Loucy (cell line): ENCODE measurements at regions not wholly inside any gene's neighbourhood (a gene's known extent, or its start where the extent isn't known, plus 50 kb on each side); places are given as distances from the start of the nearest gene placed in this dataset.

Experiments
- H2AFZ ChIP-seq: fragments of 200-600 bp; sonication (generic); 2 replicates; pipeline ENCODE4 v1.6.0; 2016; ENCODE audit warnings: antibody characterized with exemption, mild to moderate bottlenecking, low read length, moderate library complexity
- H3F3A ChIP-seq: fragments of 200-600 bp; 2 replicates; pipeline ENCODE4 v1.6.0; 2016; ENCODE audit warnings: antibody characterized with exemption, low read depth, mild to moderate bottlenecking
- H3K27me3 ChIP-seq: fragments of 200-600 bp; sonication (generic); 2 replicates; pipeline ENCODE4 v1.6.1; 2014; ENCODE audit warnings: low read length, mild to moderate bottlenecking; ENCODE audit not compliant: insufficient read depth, poor library complexity, severe bottlenecking
- H3K36me3 ChIP-seq: fragments of 200-600 bp; sonication (generic); 2 replicates; pipeline ENCODE4 v1.6.1; 2016; ENCODE audit warnings: low read length; ENCODE audit not compliant: insufficient read depth
- H3K4me1 ChIP-seq: fragments of 200-600 bp; sonication (generic); 2 replicates; pipeline ENCODE4 v1.5.1; 2014; ENCODE audit warnings: low read length, mild to moderate bottlenecking; ENCODE audit not compliant: insufficient read depth, poor library complexity, severe bottlenecking
- H3K4me2 ChIP-seq: fragments of 200-600 bp; sonication (generic); 2 replicates; pipeline ENCODE4 v1.6.0; 2014; ENCODE audit warnings: antibody characterized with exemption, low read length, low read depth, mild to moderate bottlenecking; ENCODE audit not compliant: poor library complexity, severe bottlenecking
- H3K4me3 ChIP-seq: fragments of 200-600 bp; sonication (generic); 2 replicates; pipeline ENCODE4 v1.5.1; 2014; ENCODE audit warnings: low read length, mild to moderate bottlenecking, mixed read lengths; ENCODE audit not compliant: poor library complexity, severe bottlenecking
- H3K79me2 ChIP-seq: fragments of 200-600 bp; sonication (generic); 2 replicates; pipeline ENCODE4 v1.6.1; 2014; ENCODE audit warnings: low read length; ENCODE audit not compliant: insufficient read depth
- H3K9ac ChIP-seq: fragments of 200-600 bp; sonication (generic); 2 replicates; pipeline ENCODE4 v1.6.0; 2014; ENCODE audit warnings: mild to moderate bottlenecking, low read depth, low read length, moderate library complexity; ENCODE audit not compliant: poor library complexity, severe bottlenecking
- H3K9me2 ChIP-seq: fragments of 200-600 bp; sonication (generic); replicated peaks from 2 replicates; pipeline ENCODE4 v1.6.1; 2016; ENCODE audit warnings: low read depth, low read length, mixed read lengths
- H3K9me3 ChIP-seq: fragments of 200-600 bp; sonication (generic); 2 replicates; pipeline ENCODE4 v1.6.1; 2014; ENCODE audit warnings: mild to moderate bottlenecking, antibody characterized with exemption, low read length, low read depth; ENCODE audit not compliant: insufficient read depth
- H4K20me1 ChIP-seq: fragments of 200-600 bp; sonication (generic); 2 replicates; pipeline ENCODE4 v1.6.0; 2014; ENCODE audit warnings: antibody characterized with exemption, low read length, mild to moderate bottlenecking; ENCODE audit not compliant: insufficient read depth, poor library complexity, severe bottlenecking
- EZH2phosphoT487 ChIP-seq: fragments of 200-600 bp; IDR thresholded peaks from 2 replicates; pipeline ENCODE4 v1.6.1; 2018; ENCODE audit warnings: antibody characterized with exemption, mild to moderate bottlenecking, moderate library complexity, borderline replicate concordance
- TF ChIP-seq, protein P1 (sequence below): fragments of 200-600 bp; sonication (generic); conservative IDR thresholded peaks from 2 replicates; pipeline ENCODE4 v1.5.1; 2014; ENCODE audit warnings: mild to moderate bottlenecking, antibody characterized with exemption, low read length

DNA sequence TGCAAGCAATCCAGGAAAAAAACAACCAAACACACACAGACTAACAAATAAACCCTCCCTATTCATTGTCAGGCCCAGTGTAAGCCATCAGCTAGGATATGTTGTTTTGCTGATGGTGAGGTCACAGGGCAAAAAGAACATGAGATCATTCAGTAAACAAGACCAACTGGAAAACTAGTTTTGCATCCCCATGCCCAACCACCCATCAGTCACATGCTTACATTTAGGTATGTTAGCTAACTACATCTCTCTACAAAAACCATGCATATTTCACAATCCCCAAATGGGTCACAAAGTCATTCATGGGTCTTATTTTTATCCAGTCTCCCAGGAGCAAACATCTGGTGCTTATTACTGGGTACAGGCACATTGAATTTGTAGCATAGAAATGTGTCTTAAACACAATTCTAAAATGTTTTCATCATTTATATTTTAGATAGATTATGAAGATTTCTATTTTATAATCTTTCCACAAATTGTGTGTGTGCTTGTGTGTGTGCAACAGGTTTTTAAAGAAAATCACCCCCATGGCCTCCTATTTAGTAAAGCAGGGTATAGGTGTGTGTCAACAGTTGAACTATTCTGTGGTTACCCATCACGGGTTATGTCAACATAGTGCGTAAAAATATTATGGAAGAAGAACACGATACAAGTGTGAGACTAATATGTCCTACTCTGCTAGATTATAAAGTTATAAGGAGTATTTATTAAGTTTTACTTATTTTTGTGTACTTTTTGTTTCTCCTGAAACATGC lies 103.8 kb upstream of the AKR1E2 start:
- Histone ChIP-seq H3K9ac (no peak overlapping the region), H3K9me2 (no peaks in the 10 kb centered on the region), H3K4me1 (no peaks in the 10 kb centered on the region), H2AFZ (no peak overlapping the region), H3F3A (no peaks in the 10 kb centered on the region), H3K4me3 (no peak overlapping the region), H3K9me3 (no peaks in the 10 kb centered on the region), H3K27me3 (no peaks in the 10 kb centered on the region), H4K20me1 (no peaks in the 10 kb centered on the region), H3K36me3 (no peaks in the 10 kb centered on the region), H3K4me2 (no peak overlapping the region), H3K79me2 (no peaks in the 10 kb centered on the region)
- no peak for TF ChIP-seq EZH2phosphoT487
- TF ChIP-seq, protein P1, sequence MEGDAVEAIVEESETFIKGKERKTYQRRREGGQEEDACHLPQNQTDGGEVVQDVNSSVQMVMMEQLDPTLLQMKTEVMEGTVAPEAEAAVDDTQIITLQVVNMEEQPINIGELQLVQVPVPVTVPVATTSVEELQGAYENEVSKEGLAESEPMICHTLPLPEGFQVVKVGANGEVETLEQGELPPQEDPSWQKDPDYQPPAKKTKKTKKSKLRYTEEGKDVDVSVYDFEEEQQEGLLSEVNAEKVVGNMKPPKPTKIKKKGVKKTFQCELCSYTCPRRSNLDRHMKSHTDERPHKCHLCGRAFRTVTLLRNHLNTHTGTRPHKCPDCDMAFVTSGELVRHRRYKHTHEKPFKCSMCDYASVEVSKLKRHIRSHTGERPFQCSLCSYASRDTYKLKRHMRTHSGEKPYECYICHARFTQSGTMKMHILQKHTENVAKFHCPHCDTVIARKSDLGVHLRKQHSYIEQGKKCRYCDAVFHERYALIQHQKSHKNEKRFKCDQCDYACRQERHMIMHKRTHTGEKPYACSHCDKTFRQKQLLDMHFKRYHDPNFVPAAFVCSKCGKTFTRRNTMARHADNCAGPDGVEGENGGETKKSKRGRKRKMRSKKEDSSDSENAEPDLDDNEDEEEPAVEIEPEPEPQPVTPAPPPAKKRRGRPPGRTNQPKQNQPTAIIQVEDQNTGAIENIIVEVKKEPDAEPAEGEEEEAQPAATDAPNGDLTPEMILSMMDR = no peak

DNA sequence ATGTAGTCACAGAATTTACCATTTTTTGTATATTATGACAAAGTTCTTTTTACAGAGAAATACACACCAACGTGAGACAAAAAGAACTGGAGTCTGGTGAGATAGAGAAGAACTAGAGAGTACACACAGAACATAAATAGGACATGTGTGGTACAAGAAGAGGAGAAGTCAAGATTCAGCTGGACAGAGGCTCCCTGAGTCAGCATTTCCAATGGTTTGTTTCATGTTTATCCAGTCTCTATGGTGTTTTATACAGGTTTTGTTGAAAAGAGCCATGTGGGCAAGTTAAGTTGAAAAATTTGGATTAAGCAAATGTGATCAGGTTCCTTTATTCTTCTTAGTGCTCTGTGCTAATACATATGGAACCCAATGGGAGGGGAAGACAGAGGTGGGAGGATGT lies 105.5 kb upstream of the AKR1E2 start:
- Histone ChIP-seq H3K9me3 (no peaks in the 10 kb centered on the region), H4K20me1 (no peaks in the 10 kb centered on the region), H3K4me1 (no peaks in the 10 kb centered on the region), H3K4me2 (no peak overlapping the region), H3K36me3 (no peaks in the 10 kb centered on the region), H3K27me3 (no peaks in the 10 kb centered on the region), H3K79me2 (no peaks in the 10 kb centered on the region), H3K9me2 (no peaks in the 10 kb centered on the region), H3K4me3 (no peak overlapping the region), H3K9ac (no peak overlapping the region), H3F3A (no peaks in the 10 kb centered on the region), H2AFZ (no peak overlapping the region)
- TF ChIP-seq EZH2phosphoT487 = no peak
- TF ChIP-seq, protein P1 = no peak

DNA sequence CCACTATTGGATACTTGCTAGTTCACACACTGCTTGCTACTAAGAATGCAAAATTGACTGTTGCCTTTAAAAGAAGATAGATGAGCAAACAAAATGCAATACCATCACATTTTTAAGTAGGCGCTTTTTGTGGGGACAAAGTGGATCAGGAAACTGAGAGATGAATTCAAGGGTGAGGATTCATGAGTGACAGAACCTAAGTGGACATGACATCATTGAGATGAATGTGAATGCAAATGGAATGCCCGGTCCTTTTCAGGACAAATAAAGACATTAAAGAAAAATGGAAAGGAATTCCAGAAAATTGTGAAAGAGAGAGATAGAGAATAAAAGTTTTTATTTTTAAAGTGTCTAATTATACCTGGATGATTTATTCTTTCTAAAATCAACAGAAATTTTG lies 106.3 kb upstream of the AKR1E2 start:
- H3K36me3 ChIP-seq = no peaks in the 10 kb centered on the region
- no peaks in the 10 kb centered on the region for H3K4me1 ChIP-seq
- no peak overlapping the region for H2AFZ ChIP-seq
- H3K9ac ChIP-seq = no peak overlapping the region
- no peak for TF ChIP-seq EZH2phosphoT487
- TF ChIP-seq, protein P1 = no peak
- no peaks in the 10 kb centered on the region for H3K9me2 ChIP-seq
- H3K4me2 ChIP-seq = no peak overlapping the region
- H3F3A ChIP-seq = no peaks in the 10 kb centered on the region
- no peaks in the 10 kb centered on the region for H4K20me1 ChIP-seq
- H3K4me3 ChIP-seq = no peak overlapping the region
- no peaks in the 10 kb centered on the region for H3K79me2 ChIP-seq
- no peaks in the 10 kb centered on the region for H3K27me3 ChIP-seq
- H3K9me3 ChIP-seq = no peaks in the 10 kb centered on the region
